Medulla oblongata (tissue), 1 donor: ENCODE measurements at regions not wholly inside any gene's neighbourhood (a gene's known extent, or its start where the extent isn't known, plus 50 kb on each side); places are given as distances from the start of the nearest gene placed in this dataset.
"Not testable (repeated sequence)": the region's sequence is repeated elsewhere in the genome, so short reads cannot be mapped to it uniquely, and the experiment has no call there.

Experiments
- DNase-seq: peaks from one replicate; pipeline ENCODE4 v3.0.0-alpha.2; 2015; ENCODE audit errors: extremely low spot score

- DNase-seq = no peak
Observed at GRCh38 chr2:56021136-56021474, 97.5 kb upstream of the EFEMP1 start.

- no peak for DNase-seq
Observed at GRCh38 chr2:56021579-56021978, 98.0 kb upstream of the EFEMP1 start.

DNA sequence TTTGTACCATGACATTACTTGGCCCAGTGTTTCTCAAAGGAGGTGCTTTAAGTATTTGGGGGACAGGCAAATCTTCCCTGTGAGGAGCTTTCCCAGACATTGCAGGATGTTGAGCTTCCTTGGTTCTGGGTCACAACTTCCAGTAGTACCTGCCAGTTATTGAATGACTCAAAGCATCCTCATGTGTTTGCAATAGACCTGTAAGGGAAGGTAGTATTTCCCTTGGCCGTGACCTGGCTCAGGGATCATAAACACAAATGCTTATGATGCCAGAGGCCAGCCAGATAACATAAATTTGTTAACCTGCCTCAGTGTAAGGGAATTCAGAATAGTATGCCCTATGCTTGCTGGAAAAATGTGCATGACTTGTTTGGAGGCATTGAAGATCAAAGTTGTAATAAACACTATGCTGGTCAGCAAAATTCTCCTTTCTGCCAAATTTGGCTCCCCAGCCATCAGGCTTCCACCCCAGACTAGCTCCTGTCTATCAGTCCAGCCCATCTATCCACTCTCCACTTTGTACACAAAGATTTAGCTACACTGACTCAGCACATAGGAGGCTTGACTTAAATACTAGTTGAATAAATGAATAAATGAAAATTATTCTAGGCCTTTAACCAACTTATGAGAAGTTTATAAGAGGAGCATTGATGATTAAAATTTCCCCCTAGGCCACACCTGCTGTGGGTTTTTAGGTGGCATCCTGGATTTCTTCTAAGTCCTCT, 102.0 kb upstream of the EFEMP1 start:
- DNase-seq = no peak

GRCh38 chr2:56026828-56027227, 103.2 kb upstream of the EFEMP1 start:
- no peak for DNase-seq

GRCh38 chr2:56030062-56030461, 106.5 kb upstream of the EFEMP1 start:
- no peak for DNase-seq

DNA sequence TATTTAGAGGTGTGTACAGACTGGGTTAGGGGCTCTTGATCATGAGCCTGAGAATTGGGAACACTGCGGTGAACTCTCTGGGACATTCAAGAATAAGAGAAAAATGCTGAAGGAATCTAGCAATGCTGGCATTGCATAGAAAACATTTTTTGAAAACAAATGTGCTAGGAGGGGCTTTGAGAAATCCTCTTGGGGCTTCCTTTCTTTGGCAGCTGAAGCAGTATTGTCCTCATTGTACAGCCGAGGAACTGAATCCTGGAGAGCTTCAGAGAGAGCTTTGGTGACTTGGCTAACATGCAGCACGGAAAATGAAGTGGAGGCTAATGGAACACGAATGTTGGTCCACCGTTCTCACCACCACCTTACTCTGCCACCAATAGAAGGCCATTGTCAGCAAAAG, 107.3 kb upstream of the EFEMP1 start:
- no peak for DNase-seq

DNA sequence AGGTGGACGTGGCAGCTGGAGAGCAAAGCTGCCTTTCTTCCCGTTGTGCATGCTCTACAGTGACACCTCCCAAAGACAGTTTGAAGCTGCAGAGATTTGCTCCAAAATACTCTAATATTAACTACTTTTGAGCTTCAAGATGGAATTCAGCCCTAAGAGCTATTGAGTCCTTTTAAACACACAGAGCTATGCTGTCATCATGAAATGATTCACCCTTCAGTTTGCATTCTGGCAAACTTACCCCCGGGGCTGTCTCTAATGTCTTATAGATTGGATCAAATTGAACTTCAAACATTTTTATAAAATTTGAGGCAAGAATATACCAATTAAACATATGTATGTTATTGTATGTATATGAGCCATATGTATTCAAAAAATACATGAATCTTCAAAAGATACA, 110.7 kb upstream of the EFEMP1 start:
- no peak for DNase-seq

DNA sequence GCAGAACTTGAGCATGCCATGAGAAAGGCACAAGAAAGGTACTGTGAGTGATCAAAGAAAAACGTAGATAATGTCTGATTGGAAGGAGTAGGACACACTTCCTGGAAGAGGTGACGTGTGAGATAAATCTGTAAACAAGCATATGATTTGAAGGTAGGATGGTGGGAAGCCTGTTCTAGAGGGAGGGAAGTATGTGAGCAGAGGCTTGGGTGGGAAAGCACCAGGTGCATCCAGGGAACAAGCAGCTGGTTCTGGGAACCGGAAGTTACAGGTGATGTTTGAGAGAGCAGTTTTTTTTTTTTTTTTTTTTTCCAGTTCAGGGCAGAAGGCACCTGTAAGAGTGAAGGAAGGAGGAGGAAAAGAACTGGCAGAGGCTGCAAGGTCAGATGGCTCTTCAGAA, 116.6 kb upstream of the EFEMP1 start:
- DNase-seq = no peak

DNA sequence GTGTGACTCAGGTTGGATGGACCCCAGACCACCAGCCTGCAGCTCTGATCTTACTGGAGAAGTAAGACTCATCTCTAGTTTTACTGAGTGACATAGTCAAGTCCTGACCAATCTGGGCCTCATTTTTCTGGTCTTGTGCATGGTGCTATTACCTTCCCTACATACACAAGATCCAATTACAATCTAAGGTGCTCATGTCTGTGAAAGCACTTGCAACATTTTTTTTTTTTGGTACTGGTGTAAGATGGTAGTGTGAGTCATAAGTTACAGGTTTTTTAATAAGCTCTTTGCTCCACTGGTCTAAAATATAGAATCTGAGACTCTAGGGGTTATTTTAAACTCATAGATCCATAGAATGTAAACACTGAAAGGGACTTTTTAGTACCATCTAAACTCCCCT, 117.3 kb upstream of the EFEMP1 start:
- no peak for DNase-seq

GRCh38 chr2:56047136-56047535, 123.6 kb upstream of the EFEMP1 start:
- DNase-seq = no peak

DNA sequence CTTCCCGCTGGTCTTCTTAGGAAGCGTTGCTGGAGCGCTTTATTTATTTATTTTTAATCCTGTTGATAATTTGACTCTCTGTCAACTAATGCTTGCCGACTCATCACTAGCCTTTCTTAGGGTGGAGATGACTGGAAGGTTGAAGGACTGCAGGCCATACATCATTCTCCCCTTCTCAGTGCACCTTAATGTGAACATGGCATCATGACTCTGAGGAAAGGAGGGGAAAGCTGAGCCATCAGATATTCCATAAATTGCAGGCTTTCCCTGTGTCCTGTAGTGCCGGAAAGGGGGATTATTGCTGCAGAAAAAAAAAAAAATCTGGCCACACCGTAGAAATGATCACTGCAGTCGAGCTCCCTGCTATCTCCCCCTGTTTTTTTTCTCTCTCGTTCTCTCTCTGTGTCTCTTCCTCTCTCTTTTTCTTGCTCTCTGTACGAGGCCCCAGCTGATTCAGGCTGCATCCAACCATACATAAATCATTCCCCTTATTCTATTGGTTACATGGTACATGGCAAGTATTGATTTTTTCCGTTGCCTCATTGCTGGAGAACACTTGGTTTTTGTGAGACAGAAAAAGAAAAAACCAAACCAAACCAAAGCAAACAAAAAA, 125.8 kb upstream of the EFEMP1 start:
- DNase-seq = no peak

DNA sequence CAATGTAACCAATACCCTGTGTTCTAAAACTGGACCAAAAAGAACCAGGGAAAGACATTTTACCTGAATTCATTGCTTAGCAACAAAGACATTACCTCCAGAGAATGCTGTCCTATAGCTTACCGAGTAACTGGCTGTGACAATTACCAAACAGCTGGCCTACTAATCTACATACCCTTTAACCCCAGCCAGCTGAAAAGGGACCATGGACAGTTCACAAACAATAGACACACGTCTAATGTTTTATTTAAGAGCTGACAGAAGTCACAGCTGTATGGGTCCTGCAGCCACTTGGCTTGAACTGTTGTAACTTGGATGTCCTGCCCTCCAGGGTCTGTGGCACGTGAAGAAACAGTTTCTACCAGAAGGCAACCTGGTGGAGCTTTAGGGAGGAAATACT, 130.1 kb upstream of the EFEMP1 start:
- DNase-seq = no peak

DNA sequence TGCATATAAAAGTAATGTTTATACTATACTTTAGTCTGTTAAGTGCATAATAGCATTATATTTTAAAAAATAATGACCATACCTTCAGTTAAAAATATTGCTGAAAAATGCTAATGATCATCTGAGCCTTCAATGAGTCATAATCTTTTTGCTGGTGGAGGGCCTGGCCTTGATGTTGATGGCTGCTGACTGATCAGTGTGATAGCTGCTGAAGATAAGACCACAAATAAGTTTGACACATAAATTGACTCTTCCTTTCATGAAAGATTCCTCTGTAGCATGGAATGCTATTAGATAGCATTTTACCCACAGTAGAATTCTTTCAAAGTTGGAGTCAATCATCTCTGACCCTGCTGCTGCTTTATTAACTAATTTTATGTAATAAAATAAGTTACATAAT, 128.4 kb upstream of the CCDC85A start:
- DNase-seq = no peak

DNA sequence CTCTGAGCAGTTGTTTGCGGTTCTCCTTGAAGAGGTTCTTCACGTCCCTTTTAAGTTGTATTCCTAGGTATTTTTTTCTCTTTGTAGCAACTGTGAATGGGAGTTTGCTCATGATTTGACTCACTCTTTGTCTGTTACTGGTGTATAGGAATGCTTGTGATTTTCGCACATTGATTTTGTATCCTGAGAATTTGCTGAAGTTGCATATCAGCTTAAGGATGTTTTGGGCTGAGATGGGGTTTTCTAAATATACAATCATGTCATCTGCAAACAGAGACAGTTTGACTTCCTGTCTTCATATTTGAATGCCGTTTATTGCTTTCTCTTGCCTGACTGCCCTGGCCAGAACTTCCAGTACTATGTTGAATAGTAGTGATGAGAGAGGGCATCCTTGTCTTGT, 122.5 kb upstream of the CCDC85A start:
- DNase-seq = not testable (repeated sequence)

DNA sequence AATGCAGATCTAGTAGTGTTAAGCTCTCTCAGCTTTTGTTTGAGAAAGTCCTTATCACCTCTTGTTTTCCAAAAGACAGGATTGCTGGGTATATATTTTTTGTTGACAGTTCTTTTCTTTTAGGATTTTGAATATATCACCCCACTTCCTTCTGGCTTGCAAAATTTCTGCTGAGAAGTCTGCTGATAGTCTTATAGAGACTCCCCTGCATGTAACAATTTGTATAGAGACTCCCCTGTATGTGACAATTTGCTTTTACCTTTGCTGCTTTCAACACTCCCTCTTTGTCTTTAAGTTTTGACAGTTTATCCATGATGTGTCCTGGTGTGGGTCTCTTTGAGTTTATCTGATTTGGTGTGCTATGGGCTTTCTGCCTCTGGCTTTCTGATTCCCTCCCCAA, 115.0 kb upstream of the CCDC85A start:
- no peak for DNase-seq

DNA sequence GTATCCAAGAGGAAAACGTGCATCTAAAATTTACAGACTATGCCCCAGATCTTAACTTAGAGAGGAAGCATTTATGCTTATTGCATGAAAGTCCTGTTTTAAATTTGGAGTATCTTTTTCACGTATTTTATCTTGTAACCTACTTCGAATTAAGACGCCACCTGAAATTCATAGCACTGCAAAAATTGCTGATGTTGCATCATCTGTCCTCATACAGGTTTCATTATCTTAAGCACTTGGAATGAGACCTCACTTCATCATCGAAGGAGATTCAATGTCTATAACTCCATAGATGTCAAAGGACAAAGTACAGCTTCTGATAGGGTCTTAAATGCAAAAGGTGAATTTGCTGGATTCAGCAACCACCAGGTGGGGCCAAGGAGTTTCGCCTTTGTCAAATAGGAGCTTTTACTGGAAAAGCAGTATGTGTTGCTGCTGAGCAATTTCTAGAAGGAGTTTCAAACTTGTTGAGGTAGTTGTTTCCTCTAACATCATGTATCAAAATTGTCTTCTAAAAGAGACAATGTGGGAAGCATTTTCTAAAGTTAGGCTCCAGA, 106.4 kb upstream of the CCDC85A start:
- DNase-seq = peak; percentile 12

DNA sequence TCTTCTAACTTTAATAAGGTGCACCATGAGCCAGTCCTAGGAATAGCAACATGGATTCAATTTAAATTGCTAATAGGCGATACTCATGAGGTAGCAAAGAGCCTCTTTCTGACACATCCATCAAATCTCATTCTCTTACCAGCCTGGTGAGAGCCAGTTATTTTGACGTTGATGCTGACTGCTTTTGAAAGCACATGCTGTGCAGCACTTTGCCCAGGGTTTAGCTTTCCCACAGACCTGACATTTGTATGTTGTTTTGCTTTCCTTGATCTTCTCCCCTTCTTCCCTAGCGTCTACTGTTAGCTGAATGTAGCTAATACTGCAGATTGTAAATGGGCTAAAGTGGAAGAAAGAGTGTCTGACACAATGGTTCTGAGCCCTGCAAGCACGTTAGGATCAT, 101.1 kb upstream of the CCDC85A start:
- no peak for DNase-seq

DNA sequence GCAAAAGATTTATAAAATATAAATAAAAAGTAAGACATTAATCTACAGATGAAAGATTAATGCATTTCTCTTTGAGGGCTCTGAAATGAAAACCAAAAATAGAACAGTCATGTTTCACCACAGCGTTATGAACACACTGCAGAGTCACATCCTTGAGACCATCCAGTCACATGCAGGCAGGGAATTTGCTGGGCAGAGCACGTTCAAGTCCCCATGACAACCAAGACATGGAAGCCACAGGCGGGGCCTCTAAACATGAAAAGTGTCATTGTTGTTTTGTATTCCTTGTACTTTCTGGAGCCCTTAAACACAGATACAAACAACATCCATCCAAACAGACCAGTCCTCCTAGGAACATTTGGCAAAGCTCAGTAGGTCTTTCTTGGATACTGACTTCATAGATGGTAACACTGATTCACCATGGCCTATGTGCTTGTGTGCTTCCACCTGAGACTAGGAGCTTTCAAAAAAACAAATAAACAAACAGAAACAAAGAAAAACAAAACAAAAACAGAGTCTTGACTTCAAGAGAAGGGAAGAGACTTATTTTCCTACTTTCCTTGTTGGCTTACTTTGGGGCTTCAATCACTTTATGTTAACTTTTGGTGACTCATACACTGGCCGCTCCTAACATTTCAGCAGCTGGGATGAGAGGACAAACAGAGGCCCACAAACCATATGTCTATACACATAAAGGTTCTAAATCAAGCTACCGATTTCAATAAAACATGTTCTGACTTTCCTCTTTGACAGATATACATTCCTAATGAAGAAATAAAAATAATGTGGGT, 99.5 kb upstream of the CCDC85A start:
- no peak for DNase-seq

- DNase-seq = no peak
Observed at GRCh38 chr2:56086336-56086735, 97.5 kb upstream of the CCDC85A start.

DNA sequence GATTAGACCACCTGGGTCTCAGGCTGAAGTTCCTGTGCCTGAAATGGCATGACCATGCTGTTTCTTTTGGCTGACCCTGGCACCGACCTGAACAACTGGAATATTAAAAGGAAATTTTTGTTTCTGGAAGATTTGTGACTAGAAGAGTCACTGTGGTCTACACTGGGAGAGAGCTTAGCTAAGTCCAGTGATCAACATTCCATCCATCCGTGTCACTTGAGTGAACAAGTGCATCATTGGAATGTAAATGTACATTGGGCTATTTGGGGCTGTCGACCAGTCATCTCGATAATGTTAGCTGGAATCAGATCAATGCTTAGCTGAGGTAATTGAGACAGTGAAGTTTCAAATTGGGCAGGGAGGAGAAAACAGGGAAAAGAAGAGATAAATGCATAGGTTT, 95.4 kb upstream of the CCDC85A start:
- DNase-seq = no peak

DNA sequence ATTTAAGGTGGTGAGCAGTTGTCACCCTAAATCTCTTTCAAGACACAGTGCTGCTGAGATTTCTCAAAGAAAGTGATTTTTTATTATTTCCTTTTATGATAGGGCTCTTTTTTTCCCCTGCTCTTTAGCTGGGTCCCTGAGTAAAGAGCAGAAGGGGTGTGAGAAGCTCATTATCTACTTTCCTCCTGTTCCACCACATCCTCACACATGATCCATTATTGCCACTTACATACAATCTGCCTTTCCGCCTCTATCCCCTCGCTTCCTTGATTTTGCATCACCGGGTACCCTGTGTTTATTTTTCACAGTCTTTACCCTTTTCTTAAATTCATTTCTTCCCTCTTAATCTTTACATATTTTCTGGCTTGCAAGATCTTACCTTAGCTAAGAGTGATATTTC, 93.9 kb upstream of the CCDC85A start:
- DNase-seq = no peak

DNA sequence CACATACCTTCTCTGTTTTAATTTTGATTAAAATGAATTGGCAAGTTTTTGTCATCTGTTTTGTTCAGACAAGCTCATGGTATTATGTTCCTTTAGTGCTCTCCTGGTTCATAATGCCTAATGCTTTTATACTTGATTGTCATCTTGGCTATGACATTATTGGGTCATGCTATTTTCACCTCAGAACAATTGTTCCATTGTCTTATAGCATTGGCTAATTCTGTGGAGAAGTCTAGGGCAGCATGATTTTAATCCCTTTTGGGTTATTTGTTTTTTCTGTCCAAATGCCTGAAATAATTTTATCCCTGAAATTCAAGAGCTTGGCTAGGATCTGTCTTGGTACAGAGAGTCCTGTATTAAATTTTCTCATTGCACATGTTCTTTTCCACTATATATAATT, 83.8 kb upstream of the CCDC85A start:
- DNase-seq = peak; percentile 17

DNA sequence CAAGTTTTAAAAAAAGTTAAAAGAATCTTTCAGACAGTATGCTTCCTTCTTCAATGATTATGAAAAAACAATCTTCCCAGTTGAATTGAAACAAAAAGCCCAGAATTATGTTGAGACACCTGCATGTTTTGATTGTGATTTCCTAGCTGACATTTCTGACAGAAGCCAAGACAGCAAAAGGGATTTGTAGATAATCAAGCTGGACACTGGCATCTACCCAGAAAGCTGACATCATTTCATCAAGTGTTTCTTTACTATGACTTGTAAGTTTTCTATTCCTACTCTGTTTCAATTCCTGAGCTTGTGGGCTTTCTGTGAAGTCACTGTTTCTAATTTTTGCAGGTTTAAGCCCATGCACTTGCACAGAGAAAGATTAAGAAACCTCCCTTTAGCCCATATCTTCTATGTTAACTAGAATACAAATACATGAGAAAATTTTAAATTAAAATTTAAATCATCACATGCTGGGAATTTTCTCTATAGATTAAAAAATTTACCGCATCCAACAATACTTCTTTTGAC, 82.9 kb upstream of the CCDC85A start:
- DNase-seq = no peak
